Fibroblast of mammary gland (primary cell): ENCODE measurements at regions not wholly inside any gene's neighbourhood (a gene's known extent, or its start where the extent isn't known, plus 50 kb on each side); places are given as distances from the start of the nearest gene placed in this dataset.

Source experiments
- DNase-seq: peaks from one replicate; pipeline ENCODE4 v3.0.0-alpha.2; 2010; ENCODE audit warnings: low read depth
- H3K4me3 ChIP-seq: 2 replicates; pipeline ENCODE4 v1.5.1; 2011; ENCODE audit warnings: low read depth, mild to moderate bottlenecking, low read length, moderate library complexity; ENCODE audit not compliant: control insufficient read depth
- CTCF ChIP-seq: conservative IDR thresholded peaks from 2 replicates; pipeline ENCODE4 v1.5.1; 2011; ENCODE audit warnings: low read depth, low read length, inconsistent platforms; ENCODE audit not compliant: control insufficient read depth, insufficient read depth

- no peak overlapping the region for H3K4me3 ChIP-seq
- TF ChIP-seq CTCF: no peak
- no peak for DNase-seq
Measured at GRCh38 chr22:48346911-48347310, 1480.8 kb downstream of the BRD1 start.

- DNase-seq: no peak
- TF ChIP-seq CTCF: no peak
- H3K4me3 ChIP-seq: no peak overlapping the region
Measured at GRCh38 chr22:48346311-48346710, 1481.4 kb downstream of the BRD1 start.

- H3K4me3 ChIP-seq: no peak overlapping the region
- TF ChIP-seq CTCF: no peak
- DNase-seq: no peak
Measured at GRCh38 chr22:48345631-48346030, 1482.0 kb downstream of the BRD1 start.

- TF ChIP-seq CTCF: no peak
- no peak for DNase-seq
- no peak overlapping the region for H3K4me3 ChIP-seq
Measured at GRCh38 chr22:48343461-48343860, 1484.2 kb downstream of the BRD1 start.

GRCh38 chr22:48342732-48343131 is 1484.9 kb downstream of the BRD1 start:
- no peak overlapping the region for H3K4me3 ChIP-seq
- TF ChIP-seq CTCF: no peak
- no peak for DNase-seq

GRCh38 chr22:48342016-48342415 is 1485.7 kb downstream of the BRD1 start:
- TF ChIP-seq CTCF: no peak
- H3K4me3 ChIP-seq: no peak overlapping the region
- DNase-seq: no peak
